ENCODE measurements at regions not wholly inside any gene's neighbourhood (a gene's known extent, or its start where the extent isn't known, plus 50 kb on each side); places are given as distances from the start of the nearest gene placed in this dataset.

DNA sequence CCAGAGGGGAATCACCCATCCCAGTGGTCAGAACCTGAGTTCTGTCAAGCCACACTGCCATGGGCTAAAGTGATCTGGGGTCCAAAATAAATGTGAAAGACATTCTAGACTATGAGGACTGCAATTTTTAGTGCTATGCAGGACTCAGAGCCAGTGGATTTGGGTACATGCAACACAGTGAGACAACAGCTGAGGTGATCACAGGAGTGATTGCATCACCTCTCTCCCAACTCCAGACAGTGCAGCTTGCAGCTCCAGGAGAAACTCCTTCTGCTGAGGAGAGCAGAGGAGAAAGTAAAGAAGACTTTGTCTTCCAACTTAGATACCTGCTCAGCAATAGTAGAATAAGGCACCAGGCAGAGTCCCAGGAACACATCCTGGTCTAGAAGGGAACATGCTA lies 682.0 kb upstream of the POT1 start:
- Histone ChIP-seq H3K4me3 (no peak overlapping the region), H3K9me3 (peaks cover 0 to 4% (median 0%) of the 10 kb centered on the region in 4 donors), H3K4me1 (no peaks in the 10 kb centered on the region), H3K36me3 (no peaks in the 10 kb centered on the region), H3K27me3 (no peaks in the 10 kb centered on the region), H3K27ac (no peak overlapping the region)
- DNase-seq: no peak
- ATAC-seq (ENCODE audit: low FRiP score in 2 of 2): no peak
- TF ChIP-seq POLR2A (IDR thresholded peaks at IDR 0.05): no peak
- TF ChIP-seq, protein P1, sequence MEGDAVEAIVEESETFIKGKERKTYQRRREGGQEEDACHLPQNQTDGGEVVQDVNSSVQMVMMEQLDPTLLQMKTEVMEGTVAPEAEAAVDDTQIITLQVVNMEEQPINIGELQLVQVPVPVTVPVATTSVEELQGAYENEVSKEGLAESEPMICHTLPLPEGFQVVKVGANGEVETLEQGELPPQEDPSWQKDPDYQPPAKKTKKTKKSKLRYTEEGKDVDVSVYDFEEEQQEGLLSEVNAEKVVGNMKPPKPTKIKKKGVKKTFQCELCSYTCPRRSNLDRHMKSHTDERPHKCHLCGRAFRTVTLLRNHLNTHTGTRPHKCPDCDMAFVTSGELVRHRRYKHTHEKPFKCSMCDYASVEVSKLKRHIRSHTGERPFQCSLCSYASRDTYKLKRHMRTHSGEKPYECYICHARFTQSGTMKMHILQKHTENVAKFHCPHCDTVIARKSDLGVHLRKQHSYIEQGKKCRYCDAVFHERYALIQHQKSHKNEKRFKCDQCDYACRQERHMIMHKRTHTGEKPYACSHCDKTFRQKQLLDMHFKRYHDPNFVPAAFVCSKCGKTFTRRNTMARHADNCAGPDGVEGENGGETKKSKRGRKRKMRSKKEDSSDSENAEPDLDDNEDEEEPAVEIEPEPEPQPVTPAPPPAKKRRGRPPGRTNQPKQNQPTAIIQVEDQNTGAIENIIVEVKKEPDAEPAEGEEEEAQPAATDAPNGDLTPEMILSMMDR (IDR thresholded peaks at IDR 0.05): no peak
- TF ChIP-seq POLR2AphosphoS5 (IDR thresholded peaks at IDR 0.05): no peak
- no peak for TF ChIP-seq EP300 (IDR thresholded peaks at IDR 0.05)

DNA sequence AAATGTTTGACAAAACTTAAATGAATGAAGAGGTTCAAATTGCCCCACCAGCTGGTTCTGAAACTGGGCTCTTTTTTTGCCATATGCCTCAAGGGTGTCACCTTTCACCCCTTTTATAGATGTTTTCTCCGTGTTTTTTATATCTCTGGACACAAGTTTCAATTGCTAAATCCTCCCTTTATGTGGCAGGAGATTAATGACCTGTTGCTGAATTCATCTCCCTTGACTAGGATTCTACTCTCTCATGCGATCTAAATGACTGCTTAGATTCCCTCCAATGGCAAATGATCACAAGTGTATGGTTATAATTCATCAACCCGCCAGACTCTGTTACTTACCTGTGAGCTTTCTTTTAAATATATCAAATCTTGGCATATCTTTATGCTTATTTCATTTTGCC lies 677.0 kb upstream of the POT1 start:
- DNase-seq (no peak), ATAC-seq (ENCODE audit: low FRiP score in 2 of 2) (no peak)
- WGBS, 2 donors: 56 to 61% methylated on average over 3 of the region's 3 CpGs
- no peak for TF ChIP-seq POLR2A (IDR thresholded peaks at IDR 0.05)
- TF ChIP-seq POLR2AphosphoS5 (IDR thresholded peaks at IDR 0.05): no peak
- no peak for TF ChIP-seq EP300 (IDR thresholded peaks at IDR 0.05)
- TF ChIP-seq, protein P1 (IDR thresholded peaks at IDR 0.05): no peak
- no peaks in the 10 kb centered on the region for H3K27me3 ChIP-seq
- no peaks in the 10 kb centered on the region for H3K9me3 ChIP-seq
- H3K27ac ChIP-seq: no peak overlapping the region
- H3K4me1 ChIP-seq: no peaks in the 10 kb centered on the region
- no peaks in the 10 kb centered on the region for H3K36me3 ChIP-seq
- H3K4me3 ChIP-seq: no peak overlapping the region

DNA sequence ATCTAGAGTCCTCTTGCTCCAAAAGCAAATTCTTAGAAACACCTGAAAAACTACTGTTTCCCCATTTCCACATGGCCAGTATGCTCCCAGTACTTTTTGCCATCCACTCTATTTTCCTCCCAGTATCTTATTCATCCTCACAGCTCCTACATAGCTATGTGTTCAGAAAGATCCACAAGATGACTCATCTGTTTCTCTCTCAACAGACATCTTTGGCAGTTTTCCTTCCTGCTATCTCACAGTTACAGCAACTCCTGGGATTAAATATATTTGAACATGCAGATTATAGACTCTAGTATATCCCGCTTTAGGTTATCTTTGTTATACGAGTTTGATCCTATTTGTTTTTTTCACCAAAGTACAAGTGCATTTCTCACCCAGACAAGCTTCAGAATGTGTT lies 675.6 kb upstream of the POT1 start:
- no peak for DNase-seq
- H3K27me3 ChIP-seq: no peaks in the 10 kb centered on the region

DNA sequence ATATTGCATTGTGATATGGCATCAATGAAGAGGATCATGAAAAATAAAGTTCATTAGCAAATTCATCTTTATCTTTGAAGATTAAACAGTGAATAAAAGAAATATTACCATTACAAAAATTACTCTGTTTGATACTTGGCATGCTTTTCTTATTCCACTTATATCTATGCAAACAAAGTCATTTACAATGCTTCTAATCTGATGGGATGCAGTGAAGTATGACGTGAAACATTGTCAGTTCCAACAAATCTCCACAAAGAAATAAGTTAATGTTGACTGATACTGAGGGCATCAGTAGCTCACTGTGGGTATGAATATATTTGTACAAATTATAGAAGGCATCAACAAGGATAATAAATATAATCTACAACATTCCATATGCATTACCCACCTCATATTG lies 672.8 kb upstream of the POT1 start:
- ATAC-seq (ENCODE audit: low FRiP score in 2 of 2) (no peak), DNase-seq (no peak)
- H3K4me1 ChIP-seq: no peaks in the 10 kb centered on the region
- no peaks in the 10 kb centered on the region for H3K9me3 ChIP-seq
- TF ChIP-seq POLR2A (IDR thresholded peaks at IDR 0.05) (no peak), POLR2AphosphoS5 (IDR thresholded peaks at IDR 0.05) (no peak), EP300 (IDR thresholded peaks at IDR 0.05) (no peak)
- TF ChIP-seq, protein P1 (IDR thresholded peaks at IDR 0.05): no peak
- no peak overlapping the region for H3K27ac ChIP-seq
- no peaks in the 10 kb centered on the region for H3K27me3 ChIP-seq
- no peaks in the 10 kb centered on the region for H3K36me3 ChIP-seq
- 65 to 67% methylated on average over 1 of the region's 1 CpG for WGBS, 2 donors
- no peak overlapping the region for H3K4me3 ChIP-seq

More for the DNA sequence above, 675.6 kb upstream of the POT1 start:
- 67 to 81% methylated on average over 2 of the region's 2 CpGs for WGBS, 2 donors
- TF ChIP-seq EP300 (IDR thresholded peaks at IDR 0.05) (no peak), POLR2AphosphoS5 (IDR thresholded peaks at IDR 0.05) (no peak), POLR2A (IDR thresholded peaks at IDR 0.05) (no peak)
- TF ChIP-seq, protein P1 (IDR thresholded peaks at IDR 0.05): no peak
- Histone ChIP-seq H3K27ac (no peak overlapping the region), H3K36me3 (no peaks in the 10 kb centered on the region), H3K4me3 (no peak overlapping the region), H3K4me1 (no peaks in the 10 kb centered on the region), H3K9me3 (no peaks in the 10 kb centered on the region)
- ATAC-seq (ENCODE audit: low FRiP score in 2 of 2): no peak

DNA sequence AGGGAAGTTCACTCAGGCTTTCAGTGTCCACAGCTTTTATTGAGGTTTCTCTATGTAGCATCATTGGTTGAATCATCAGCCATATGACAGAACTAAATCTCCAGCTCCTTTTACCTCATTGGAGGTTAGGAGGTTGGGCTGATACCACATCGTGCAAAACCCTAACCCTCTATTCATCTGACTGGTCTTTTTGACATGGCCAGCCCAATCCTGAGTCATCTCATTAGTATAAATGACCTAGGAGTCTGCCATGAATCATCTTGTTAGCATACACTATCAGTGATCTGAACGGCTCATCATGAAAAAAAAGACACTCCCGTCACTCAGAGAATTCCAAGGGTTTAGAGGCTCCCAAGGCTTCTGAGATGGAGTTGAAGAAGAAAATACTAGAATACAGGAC lies 669.8 kb upstream of the POT1 start:
- Histone ChIP-seq H3K9me3 (no peaks in the 10 kb centered on the region), H3K4me3 (no peak overlapping the region), H3K4me1 (no peaks in the 10 kb centered on the region), H3K36me3 (no peaks in the 10 kb centered on the region), H3K27ac (no peak overlapping the region), H3K27me3 (no peaks in the 10 kb centered on the region)
- TF ChIP-seq EP300 (IDR thresholded peaks at IDR 0.05) (no peak), POLR2A (IDR thresholded peaks at IDR 0.05) (no peak), POLR2AphosphoS5 (IDR thresholded peaks at IDR 0.05) (no peak)
- TF ChIP-seq, protein P1 (IDR thresholded peaks at IDR 0.05): no peak
- DNase-seq (no peak), ATAC-seq (ENCODE audit: low FRiP score in 2 of 2) (no peak)
- 72 to 87% methylated on average over 3 of the region's 3 CpGs for whole genome bisulfite sequencing, 2 donors
